BJ (cell line): ENCODE measurements at regions not wholly inside any gene's neighbourhood (a gene's known extent, or its start where the extent isn't known, plus 50 kb on each side); places are given as distances from the start of the nearest gene placed in this dataset.

Source experiments
- CTCF ChIA-PET: fragments of 350-600 bp; formaldehyde crosslinking; extraction: SDS; loops from one replicate; lab custom pipeline; 2021; ENCODE audit warnings: antibody characterized with exemption, inconsistent platforms; lab: Yijun Ruan, JAX
- POLR2A ChIA-PET: fragments of 300-600 bp; sonication (Branson Sonifier 250); formaldehyde crosslinking; extraction: SDS; loops from one replicate; lab custom pipeline; 2021; ENCODE audit warnings: antibody characterized with exemption; lab: Charles Lee
- DNase-seq: peaks from one replicate; pipeline ENCODE4 v3.0.0-alpha.2; 2011; ENCODE audit warnings: low read depth
- H3K27me3 ChIP-seq: 2 replicates; pipeline ENCODE4 v1.6.0; 2011; ENCODE audit warnings: low read length; ENCODE audit not compliant: control insufficient read depth, insufficient read depth
- H3K36me3 ChIP-seq: 2 replicates; pipeline ENCODE4 v1.5.1; 2011; ENCODE audit warnings: low read length; ENCODE audit not compliant: control insufficient read depth, insufficient read depth
- H3K4me3 ChIP-seq: 2 replicates; pipeline ENCODE4 v1.5.1; 2011; ENCODE audit warnings: low read depth, mild to moderate bottlenecking, control low read depth, low read length
- TF ChIP-seq, protein P1 (sequence below): IDR thresholded peaks from 2 replicates; pipeline ENCODE4 v1.5.1; 2011; ENCODE audit warnings: low read depth, mild to moderate bottlenecking, control low read depth, inconsistent platforms, low read length, moderate library complexity; ENCODE audit not compliant: insufficient read depth

DNA sequence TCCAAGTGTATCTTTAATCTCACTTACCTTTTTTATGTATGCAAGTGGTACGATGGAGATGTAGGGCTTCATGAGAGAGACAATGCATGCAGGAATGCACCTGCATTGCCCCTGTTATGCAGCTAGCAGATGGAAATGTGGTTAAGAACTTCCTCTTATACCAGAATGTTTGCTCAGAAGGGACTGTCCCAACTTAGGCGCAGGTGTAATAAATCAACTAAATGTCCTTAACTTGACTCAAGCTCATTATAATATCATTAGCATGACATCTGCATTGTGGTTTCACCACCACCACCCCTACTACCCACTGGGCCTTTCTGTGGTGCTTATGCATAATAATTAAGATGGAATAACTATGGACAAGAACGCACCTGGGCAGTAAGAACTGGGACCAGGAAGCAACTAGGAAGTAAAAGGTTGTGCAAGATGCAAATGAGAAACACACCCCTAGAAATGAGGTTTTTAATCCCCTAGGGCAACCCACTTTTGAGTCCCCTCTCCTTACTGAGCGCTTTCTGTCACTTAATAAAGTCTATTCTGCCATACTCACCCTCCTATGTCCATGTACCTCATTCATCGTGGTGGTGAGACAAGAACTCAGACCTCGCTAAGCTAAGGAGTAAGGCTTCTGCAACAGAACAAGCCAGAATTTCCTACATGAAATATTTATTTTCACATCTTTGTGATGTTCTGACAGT is 1103.3 kb upstream of the B3GALT2 start:
- POLR2A ChIA-PET: no interaction called here
- H3K4me3 ChIP-seq: no peak overlapping the region
- no peak for DNase-seq
- CTCF ChIA-PET: interaction anchor here (0.7 kb wide), 1 partner anchor 354 kb away, joined by 3 read pairs; no protein-coding TSS in a partner anchor
- TF ChIP-seq, protein P1, sequence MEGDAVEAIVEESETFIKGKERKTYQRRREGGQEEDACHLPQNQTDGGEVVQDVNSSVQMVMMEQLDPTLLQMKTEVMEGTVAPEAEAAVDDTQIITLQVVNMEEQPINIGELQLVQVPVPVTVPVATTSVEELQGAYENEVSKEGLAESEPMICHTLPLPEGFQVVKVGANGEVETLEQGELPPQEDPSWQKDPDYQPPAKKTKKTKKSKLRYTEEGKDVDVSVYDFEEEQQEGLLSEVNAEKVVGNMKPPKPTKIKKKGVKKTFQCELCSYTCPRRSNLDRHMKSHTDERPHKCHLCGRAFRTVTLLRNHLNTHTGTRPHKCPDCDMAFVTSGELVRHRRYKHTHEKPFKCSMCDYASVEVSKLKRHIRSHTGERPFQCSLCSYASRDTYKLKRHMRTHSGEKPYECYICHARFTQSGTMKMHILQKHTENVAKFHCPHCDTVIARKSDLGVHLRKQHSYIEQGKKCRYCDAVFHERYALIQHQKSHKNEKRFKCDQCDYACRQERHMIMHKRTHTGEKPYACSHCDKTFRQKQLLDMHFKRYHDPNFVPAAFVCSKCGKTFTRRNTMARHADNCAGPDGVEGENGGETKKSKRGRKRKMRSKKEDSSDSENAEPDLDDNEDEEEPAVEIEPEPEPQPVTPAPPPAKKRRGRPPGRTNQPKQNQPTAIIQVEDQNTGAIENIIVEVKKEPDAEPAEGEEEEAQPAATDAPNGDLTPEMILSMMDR: no peak
- H3K27me3 ChIP-seq: no peaks in the 10 kb centered on the region
- H3K36me3 ChIP-seq: no peaks in the 10 kb centered on the region

DNA sequence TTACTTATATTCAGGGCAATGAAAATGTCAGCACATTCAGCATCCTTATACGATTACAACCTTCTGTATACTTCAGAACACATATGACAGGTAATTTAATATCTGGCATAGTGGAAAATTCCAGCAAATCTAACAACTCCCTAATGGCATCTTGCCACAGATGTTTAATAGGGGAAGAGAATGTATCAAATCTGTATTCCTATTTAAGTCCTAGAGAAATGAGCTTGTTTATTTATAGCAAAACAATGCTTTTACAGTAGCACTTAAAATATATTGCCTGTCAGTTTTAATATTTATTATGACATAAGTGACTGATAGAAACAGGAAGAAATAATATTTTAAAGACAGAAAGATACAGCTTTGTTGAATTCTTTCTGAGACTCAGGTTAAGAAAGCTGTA is 1101.8 kb upstream of the B3GALT2 start:
- ChIA-PET CTCF (interaction anchor here (0.5 kb wide), 1 partner anchor 105 kb away, joined by 3 read pairs; no protein-coding TSS in a partner anchor), POLR2A (no interaction called here)

DNA sequence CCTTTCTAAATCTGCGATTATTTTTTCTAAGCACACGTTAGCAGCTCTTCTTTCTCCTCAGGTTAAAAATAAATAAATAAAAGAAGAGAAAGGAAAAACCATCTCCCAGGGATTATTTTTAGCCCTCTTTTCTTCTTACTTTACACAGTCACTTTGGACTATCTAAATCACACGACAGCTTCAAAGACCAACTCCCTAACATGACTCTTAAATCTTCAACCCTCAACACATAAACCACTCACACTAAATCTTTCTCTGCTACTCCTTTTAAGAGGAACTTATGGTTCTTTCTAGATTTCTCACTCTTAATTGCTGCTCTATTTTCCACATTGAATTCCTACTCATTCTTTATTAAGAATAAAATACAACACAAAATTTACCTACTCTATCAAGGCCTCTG is 1095.0 kb upstream of the B3GALT2 start:
- DNase-seq: no peak
- CTCF ChIA-PET: interaction anchor here (0.8 kb wide), 1 partner anchor 1091 kb away, joined by 3 read pairs; no protein-coding TSS in a partner anchor
- TF ChIP-seq, protein P1: no peak
- Histone ChIP-seq H3K4me3 (no peak overlapping the region), H3K27me3 (no peaks in the 10 kb centered on the region), H3K36me3 (no peaks in the 10 kb centered on the region)
- POLR2A ChIA-PET: interaction anchor here (0.6 kb wide), 1 partner anchor 1809 kb away, joined by 3 read pairs; no protein-coding TSS in a partner anchor

More for the DNA sequence above, 1101.8 kb upstream of the B3GALT2 start:
- no peak for DNase-seq
- TF ChIP-seq, protein P1: no peak
- Histone ChIP-seq H3K36me3 (no peaks in the 10 kb centered on the region), H3K4me3 (no peak overlapping the region), H3K27me3 (no peaks in the 10 kb centered on the region)

GRCh38 chr1:194280463-194280862 is 1094.0 kb upstream of the B3GALT2 start:
- ChIA-PET POLR2A (no interaction called here), CTCF (interaction anchor here (0.8 to 1.6 kb wide), 2 partner anchors 10 to 1090 kb away, joined by 3 to 4 read pairs; no protein-coding TSS in a partner anchor)

DNA sequence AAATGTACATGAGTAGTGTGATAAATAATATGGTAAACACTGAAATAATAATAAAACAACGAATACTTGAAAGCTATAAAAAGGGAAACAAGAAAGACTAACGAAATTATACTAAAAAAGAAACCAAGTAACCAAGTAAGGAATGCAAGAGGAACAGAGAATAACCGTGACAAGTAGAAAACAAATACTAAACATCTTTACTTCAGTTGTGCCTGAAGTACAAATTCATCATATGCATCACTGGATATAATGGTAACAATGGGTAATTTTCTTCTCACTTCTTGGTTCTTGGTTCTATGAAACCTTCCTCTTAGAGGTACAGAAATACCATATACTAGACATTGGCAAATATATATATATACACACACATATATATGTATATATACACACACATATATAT is 1093.6 kb upstream of the B3GALT2 start:
- H3K27me3 ChIP-seq: no peaks in the 10 kb centered on the region
- TF ChIP-seq, protein P1: no peak
- no peaks in the 10 kb centered on the region for H3K36me3 ChIP-seq
- ChIA-PET POLR2A (no interaction called here), CTCF (interaction anchor here (1.6 kb wide), 1 partner anchor 10 kb away, joined by 4 read pairs; no protein-coding TSS in a partner anchor)
- DNase-seq: no peak
- no peak overlapping the region for H3K4me3 ChIP-seq

More at GRCh38 chr1:194280463-194280862, 1094.0 kb upstream of the B3GALT2 start:
- TF ChIP-seq, protein P1: no peak
- no peak overlapping the region for H3K4me3 ChIP-seq
- no peaks in the 10 kb centered on the region for H3K27me3 ChIP-seq
- DNase-seq: no peak
- H3K36me3 ChIP-seq: no peaks in the 10 kb centered on the region
